ENCODE measurements at regions not wholly inside any gene's neighbourhood (a gene's known extent, or its start where the extent isn't known, plus 50 kb on each side); places are given as distances from the start of the nearest gene placed in this dataset.

GRCh38 chr6:4662886-4663285 is 113.3 kb upstream of the CDYL start:
- TF ChIP-seq CTCF (IDR thresholded peaks at IDR 0.05) = no peak
- TF ChIP-seq POLR2A (IDR thresholded peaks at IDR 0.05) = no peak

Measured in adrenal gland (tissue), 5 donors.